Choroid plexus epithelial cell (primary cell): ENCODE measurements at regions not wholly inside any gene's neighbourhood (a gene's known extent, or its start where the extent isn't known, plus 50 kb on each side); places are given as distances from the start of the nearest gene placed in this dataset.
A peak's percentile ranks its signal among the peaks of the same experiment; 100 is the strongest.

Source experiments
- DNase-seq: peaks from one replicate; pipeline ENCODE4 v3.0.0-alpha.2; 2010; ENCODE audit warnings: low read depth
- H3K4me3 ChIP-seq: 2 replicates; pipeline ENCODE4 v1.5.1; 2011; ENCODE audit warnings: low read depth, mild to moderate bottlenecking, control low read depth, low read length, moderate library complexity
- CTCF ChIP-seq: conservative IDR thresholded peaks from 2 replicates; pipeline ENCODE4 v1.5.1; 2011; ENCODE audit warnings: low read depth, mild to moderate bottlenecking, control low read depth, inconsistent platforms, low read length, moderate library complexity

GRCh38 chr10:61612450-61612849 lies 50.3 kb upstream of the CABCOCO1 start:
- no peak for DNase-seq
- H3K4me3 ChIP-seq = no peak overlapping the region
- no peak for TF ChIP-seq CTCF

GRCh38 chr10:61612009-61612408 lies 50.7 kb upstream of the CABCOCO1 start:
- DNase-seq = no peak

GRCh38 chr10:61609701-61610100 lies 53.0 kb upstream of the CABCOCO1 start:
- H3K4me3 ChIP-seq = no peak overlapping the region
- no peak for DNase-seq
- TF ChIP-seq CTCF = no peak

More at GRCh38 chr10:61612009-61612408, 50.7 kb upstream of the CABCOCO1 start:
- no peak overlapping the region for H3K4me3 ChIP-seq
- no peak for TF ChIP-seq CTCF

GRCh38 chr10:61608255-61609033 lies 54.3 kb upstream of the CABCOCO1 start:
- no peak overlapping the region for H3K4me3 ChIP-seq
- TF ChIP-seq CTCF = no peak
- peak; percentile 26 for DNase-seq

GRCh38 chr10:61606959-61607907 lies 55.5 kb upstream of the CABCOCO1 start:
- TF ChIP-seq CTCF = peak; percentile 67
- peak; percentile 48 for DNase-seq
- no peak overlapping the region for H3K4me3 ChIP-seq

GRCh38 chr10:61605221-61605620 lies 57.5 kb upstream of the CABCOCO1 start:
- no peak for DNase-seq
- no peak for TF ChIP-seq CTCF
- no peak overlapping the region for H3K4me3 ChIP-seq
